Liver (tissue), 7 donors: ENCODE measurements at regions not wholly inside any gene's neighbourhood (a gene's known extent, or its start where the extent isn't known, plus 50 kb on each side); places are given as distances from the start of the nearest gene placed in this dataset.

Experiments used
- DNase-seq: peaks from one replicate; pipeline ENCODE4 v3.0.0-alpha.2; 2017; ENCODE audit warnings: low spot score
- H3K27ac ChIP-seq, 2 donors: one replicate each; pipeline ENCODE4 v1.7.0; 2013; ENCODE audit warnings: inconsistent platforms in 2 of 2, low read length in 2 of 2, control low read depth in 1 of 2, low read depth in 1 of 2, mild to moderate bottlenecking in 1 of 2
- H3K27me3 ChIP-seq, 4 donors: one replicate each; pipeline versions ENCODE4 v1.6.1 to v1.7.0; 2013; ENCODE audit warnings: low read length in 3 of 4, inconsistent platforms in 1 of 4, mild to moderate bottlenecking in 1 of 4, moderate library complexity in 1 of 4; ENCODE audit not compliant: control insufficient read depth in 4 of 4, insufficient read depth in 4 of 4
- H3K36me3 ChIP-seq, 4 donors: one replicate each; pipeline versions ENCODE4 v1.6.1 to v1.7.0; 2013; ENCODE audit warnings: low read length in 3 of 4, mild to moderate bottlenecking in 3 of 4, low read depth in 1 of 4, moderate library complexity in 1 of 4; ENCODE audit not compliant: control insufficient read depth in 4 of 4, insufficient read depth in 3 of 4
- H3K4me1 ChIP-seq, 4 donors: one replicate each; pipeline versions ENCODE4 v1.6.1 to v1.7.0; 2013; ENCODE audit warnings: low read length in 3 of 4, mild to moderate bottlenecking in 3 of 4, moderate library complexity in 1 of 4; ENCODE audit not compliant: control insufficient read depth in 4 of 4, insufficient read depth in 4 of 4
- H3K4me3 ChIP-seq, 3 donors: one replicate each; pipeline versions ENCODE4 v1.6.1 to v1.7.0; 2013; ENCODE audit warnings: low read length in 3 of 3, control low read depth in 1 of 3, low read depth in 1 of 3, mild to moderate bottlenecking in 1 of 3
- H3K9ac ChIP-seq, 2 donors: one replicate each; pipeline ENCODE4 v1.7.0; 2013; ENCODE audit warnings: low read length in 2 of 2, mild to moderate bottlenecking in 2 of 2, moderate library complexity in 2 of 2, control low read depth in 1 of 2, low read depth in 1 of 2
- H3K9me3 ChIP-seq, 4 donors: one replicate each; pipeline versions ENCODE4 v1.6.1 to v1.7.0; 2013; ENCODE audit warnings: low read length in 3 of 4; ENCODE audit not compliant: control insufficient read depth in 4 of 4
- FOXA1 ChIP-seq: IDR thresholded peaks from 2 replicates; pipeline ENCODE4 v1.6.1; 2016; ENCODE audit warnings: antibody characterized with exemption
- FOXA2 ChIP-seq: IDR thresholded peaks from 2 replicates; pipeline ENCODE4 v1.6.1; 2016; ENCODE audit warnings: antibody characterized with exemption
- GABPA ChIP-seq, 2 donors: IDR thresholded peaks in 1 of 2; conservative IDR thresholded peaks in 1 of 2; 2 replicates each; pipeline ENCODE4 v1.6.1; 2016; ENCODE audit warnings: antibody characterized with exemption in 2 of 2, mild to moderate bottlenecking in 1 of 2, moderate library complexity in 1 of 2
- HNF4A ChIP-seq, 2 donors: conservative IDR thresholded peaks; 2 replicates each; pipeline ENCODE4 v1.6.1; 2016; ENCODE audit warnings: antibody characterized with exemption in 2 of 2, mild to moderate bottlenecking in 2 of 2
- JUND ChIP-seq, 2 donors: IDR thresholded peaks; 2 replicates each; pipeline ENCODE4 v1.6.1; 2016; ENCODE audit warnings: antibody characterized with exemption in 2 of 2
- MAX ChIP-seq: IDR thresholded peaks from 2 replicates; pipeline ENCODE4 v1.6.1; 2016; ENCODE audit warnings: antibody characterized with exemption
- RAD21 ChIP-seq, 2 donors: IDR thresholded peaks; 2 replicates each; pipeline ENCODE4 v1.6.1; 2016; ENCODE audit warnings: antibody characterized with exemption in 2 of 2, mild to moderate bottlenecking in 2 of 2
- REST ChIP-seq: IDR thresholded peaks from 2 replicates; pipeline ENCODE4 v1.6.1; 2016; ENCODE audit warnings: antibody characterized with exemption, mild to moderate bottlenecking
- RXRA ChIP-seq, 2 donors: IDR thresholded peaks; 2 replicates each; pipeline ENCODE4 v1.6.1; 2017 to 2018; ENCODE audit warnings: antibody characterized with exemption in 2 of 2, mild to moderate bottlenecking in 1 of 2
- SP1 ChIP-seq: IDR thresholded peaks from 2 replicates; pipeline ENCODE4 v1.6.1; 2018; ENCODE audit warnings: antibody characterized with exemption, mild to moderate bottlenecking
- YY1 ChIP-seq: IDR thresholded peaks from 2 replicates; pipeline ENCODE4 v1.6.1; 2016; ENCODE audit warnings: antibody characterized with exemption, mild to moderate bottlenecking
- WGBS: extraction: QIAGEN DNeasy Blood & Tissue Kit; methylation state at CpG from one replicate; pipeline ENCODE4 v1.1.7; 2013; 5-methylcytosine and 5-hydroxymethylcytosine counted together
- TF ChIP-seq, protein P1 (sequence below): IDR thresholded peaks from 2 replicates; pipeline ENCODE4 v1.6.1; 2016; ENCODE audit warnings: antibody characterized with exemption
- TF ChIP-seq, protein P2 (sequence below): IDR thresholded peaks from 2 replicates; pipeline ENCODE4 v1.6.1; 2016; ENCODE audit warnings: antibody characterized with exemption
- donor health status: healthy.
- donor health status: healthy.
- donor health status: healthy.
- donor health status: healthy.

DNA sequence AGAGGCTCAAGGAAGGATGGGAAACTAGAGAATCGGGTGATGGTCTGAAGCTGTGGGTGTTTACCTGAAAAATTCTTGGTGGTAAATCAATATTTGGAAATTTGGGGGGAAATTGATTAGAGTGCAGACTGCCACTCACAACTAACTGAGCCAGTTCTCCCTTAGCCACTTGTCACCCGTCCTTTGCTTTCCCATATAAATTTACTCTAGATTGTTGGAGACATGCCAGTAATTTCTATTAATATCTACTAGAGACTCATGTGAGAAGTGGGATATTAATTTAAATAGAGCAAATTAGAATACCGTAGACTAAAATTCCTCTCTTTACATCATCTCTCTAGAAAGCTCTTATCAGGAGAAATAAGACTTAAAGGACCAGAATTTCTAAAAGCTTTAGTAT, 471.3 kb upstream of the DAB2 start:
- no peak for TF ChIP-seq FOXA1
- no peak for TF ChIP-seq RAD21 (IDR thresholded peaks at IDR 0.05)
- no peak for TF ChIP-seq GABPA (IDR thresholded peaks at IDR 0.05 in 1 of 2, conservative IDR thresholded peaks at IDR 0.05 in 1 of 2)
- TF ChIP-seq RXRA (IDR thresholded peaks at IDR 0.05): no peak
- no peak for TF ChIP-seq HNF4A (conservative IDR thresholded peaks at IDR 0.05)
- Histone ChIP-seq H3K27me3 (no peaks in the 10 kb centered on the region), H3K36me3 (no peaks in the 10 kb centered on the region), H3K27ac (no peak overlapping the region), H3K4me3 (no peak overlapping the region), H3K9me3 (no peaks in the 10 kb centered on the region), H3K4me1 (no peaks in the 10 kb centered on the region), H3K9ac (no peak overlapping the region)
- 77% methylated on average over 3 of the region's 3 CpGs for WGBS
- no peak for DNase-seq

GRCh38 chr5:39892708-39893107, 467.9 kb upstream of the DAB2 start:
- Histone ChIP-seq H3K27ac (no peak overlapping the region), H3K4me1 (no peaks in the 10 kb centered on the region), H3K36me3 (no peaks in the 10 kb centered on the region), H3K27me3 (no peaks in the 10 kb centered on the region), H3K9me3 (no peaks in the 10 kb centered on the region), H3K4me3 (no peak overlapping the region), H3K9ac (no peak overlapping the region)
- no peak for DNase-seq
- WGBS: 75% methylated on average over 1 of the region's 1 CpG
- TF ChIP-seq, protein P1, sequence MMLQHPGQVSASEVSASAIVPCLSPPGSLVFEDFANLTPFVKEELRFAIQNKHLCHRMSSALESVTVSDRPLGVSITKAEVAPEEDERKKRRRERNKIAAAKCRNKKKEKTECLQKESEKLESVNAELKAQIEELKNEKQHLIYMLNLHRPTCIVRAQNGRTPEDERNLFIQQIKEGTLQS: no peak
- TF ChIP-seq, protein P2, sequence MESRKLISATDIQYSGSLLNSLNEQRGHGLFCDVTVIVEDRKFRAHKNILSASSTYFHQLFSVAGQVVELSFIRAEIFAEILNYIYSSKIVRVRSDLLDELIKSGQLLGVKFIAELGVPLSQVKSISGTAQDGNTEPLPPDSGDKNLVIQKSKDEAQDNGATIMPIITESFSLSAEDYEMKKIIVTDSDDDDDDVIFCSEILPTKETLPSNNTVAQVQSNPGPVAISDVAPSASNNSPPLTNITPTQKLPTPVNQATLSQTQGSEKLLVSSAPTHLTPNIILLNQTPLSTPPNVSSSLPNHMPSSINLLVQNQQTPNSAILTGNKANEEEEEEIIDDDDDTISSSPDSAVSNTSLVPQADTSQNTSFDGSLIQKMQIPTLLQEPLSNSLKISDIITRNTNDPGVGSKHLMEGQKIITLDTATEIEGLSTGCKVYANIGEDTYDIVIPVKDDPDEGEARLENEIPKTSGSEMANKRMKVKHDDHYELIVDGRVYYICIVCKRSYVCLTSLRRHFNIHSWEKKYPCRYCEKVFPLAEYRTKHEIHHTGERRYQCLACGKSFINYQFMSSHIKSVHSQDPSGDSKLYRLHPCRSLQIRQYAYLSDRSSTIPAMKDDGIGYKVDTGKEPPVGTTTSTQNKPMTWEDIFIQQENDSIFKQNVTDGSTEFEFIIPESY: no peak
- no peak for TF ChIP-seq RAD21 (IDR thresholded peaks at IDR 0.05)
- no peak for TF ChIP-seq MAX
- no peak for TF ChIP-seq SP1
- no peak for TF ChIP-seq REST
- no peak for TF ChIP-seq RXRA (IDR thresholded peaks at IDR 0.05)
- no peak for TF ChIP-seq HNF4A (conservative IDR thresholded peaks at IDR 0.05)
- TF ChIP-seq FOXA2: no peak

GRCh38 chr5:39891376-39891775, 466.6 kb upstream of the DAB2 start:
- 83% methylated on average over 2 of the region's 2 CpGs for WGBS
- Histone ChIP-seq H3K4me3 (no peak overlapping the region), H3K27ac (no peak overlapping the region), H3K27me3 (no peaks in the 10 kb centered on the region), H3K4me1 (no peaks in the 10 kb centered on the region), H3K9me3 (peaks cover 0 to 5% (median 0%) of the 10 kb centered on the region in 4 donors), H3K36me3 (no peaks in the 10 kb centered on the region), H3K9ac (no peak overlapping the region)
- TF ChIP-seq, protein P2: no peak
- TF ChIP-seq YY1 (no peak), JUND (IDR thresholded peaks at IDR 0.05) (no peak), REST (no peak), RXRA (IDR thresholded peaks at IDR 0.05) (no peak)
- DNase-seq: no peak
